Smooth muscle cell (in vitro differentiated cells): ENCODE measurements at regions not wholly inside any gene's neighbourhood (a gene's known extent, or its start where the extent isn't known, plus 50 kb on each side); places are given as distances from the start of the nearest gene placed in this dataset.

Experiments
- DNase-seq: peaks from one replicate; lab custom pipeline; 2025; ENCODE audit not compliant: unreplicated experiment; lab: John Stamatoyannopoulos, UW
- H2AFZ ChIP-seq: fragments of 200-600 bp; sonication (generic); 2 replicates; pipeline ENCODE4 v1.6.0; 2016; ENCODE audit warnings: antibody characterized with exemption, low read depth, mild to moderate bottlenecking
- H3F3A ChIP-seq: fragments of 200-600 bp; sonication (generic); 2 replicates; pipeline ENCODE4 v1.6.0; 2017; ENCODE audit warnings: antibody characterized with exemption, low read depth
- H3K27ac ChIP-seq: fragments of 200-600 bp; sonication (generic); 2 replicates; pipeline ENCODE4 v1.5.1; 2016; ENCODE audit warnings: low read depth, mild to moderate bottlenecking
- H3K27me3 ChIP-seq: fragments of 200-600 bp; sonication (generic); 2 replicates; pipeline ENCODE4 v1.6.1; 2016; ENCODE audit warnings: low read depth, mild to moderate bottlenecking
- H3K36me3 ChIP-seq: fragments of 200-600 bp; sonication (generic); 2 replicates; pipeline ENCODE4 v1.5.1; 2016; ENCODE audit warnings: low read depth
- H3K4me1 ChIP-seq: fragments of 200-600 bp; sonication (generic); 2 replicates; pipeline ENCODE4 v1.5.1; 2016; ENCODE audit warnings: low read depth
- H3K4me2 ChIP-seq: fragments of 200-600 bp; sonication (generic); 2 replicates; pipeline ENCODE4 v1.6.0; 2016; ENCODE audit warnings: mild to moderate bottlenecking
- H3K4me3 ChIP-seq: fragments of 200-600 bp; sonication (generic); 2 replicates; pipeline ENCODE4 v1.5.1; 2016; ENCODE audit warnings: mild to moderate bottlenecking
- H3K79me2 ChIP-seq: fragments of 200-600 bp; sonication (generic); 2 replicates; pipeline ENCODE4 v1.6.0; 2016; ENCODE audit warnings: low read depth, mild to moderate bottlenecking
- H3K9ac ChIP-seq: fragments of 200-600 bp; sonication (generic); 2 replicates; pipeline ENCODE4 v1.6.0; 2016; ENCODE audit warnings: low read depth
- H3K9me3 ChIP-seq: fragments of 200-600 bp; sonication (generic); replicated peaks from 2 replicates; pipeline ENCODE4 v1.5.1; 2016; ENCODE audit warnings: low read depth
- H4K20me1 ChIP-seq: fragments of 200-600 bp; sonication (generic); 2 replicates; pipeline ENCODE4 v1.6.0; 2016; ENCODE audit warnings: low read depth
- WGBS: methylation state at CpG from one replicate; pipeline ENCODE4 v1.1.7; 2016; ENCODE audit warnings: low lambda C conversion rate; 5-methylcytosine and 5-hydroxymethylcytosine counted together
- TF ChIP-seq, protein P1 (sequence below): fragments of 200-600 bp; sonication (generic); IDR thresholded peaks from 2 replicates; pipeline ENCODE4 v1.5.1; 2017; ENCODE audit warnings: borderline replicate concordance, mild to moderate bottlenecking, antibody characterized with exemption; ENCODE audit not compliant: insufficient read depth, poor library complexity, severe bottlenecking

DNA sequence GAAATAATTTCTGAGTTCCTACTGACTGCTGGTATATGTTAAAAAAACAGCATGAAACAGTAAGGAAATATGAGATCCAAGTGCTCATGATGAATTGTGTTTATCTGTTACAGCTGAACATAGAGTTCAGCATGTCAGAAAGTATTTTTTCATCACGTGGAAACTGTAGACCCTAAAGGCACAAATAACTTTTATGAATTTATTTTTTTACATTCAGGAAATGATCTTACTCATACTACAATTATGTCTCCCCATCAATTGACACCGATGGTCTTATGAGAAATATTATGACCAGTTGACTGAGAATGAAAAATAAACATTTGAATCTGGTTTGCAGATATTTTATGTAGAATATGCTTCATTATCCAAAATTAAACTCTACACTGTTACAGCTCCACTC lies 283.1 kb upstream of the SPANXN4 start:
- Histone ChIP-seq H3K27ac (no peak overlapping the region), H3K36me3 (no peaks in the 10 kb centered on the region), H2AFZ (no peak overlapping the region), H4K20me1 (no peaks in the 10 kb centered on the region), H3K4me2 (no peak overlapping the region), H3K4me1 (no peaks in the 10 kb centered on the region), H3K27me3 (no peaks in the 10 kb centered on the region), H3K9ac (no peak overlapping the region), H3K79me2 (no peaks in the 10 kb centered on the region), H3K4me3 (no peak overlapping the region), H3K9me3 (no peaks in the 10 kb centered on the region), H3F3A (no peaks in the 10 kb centered on the region)
- TF ChIP-seq, protein P1, sequence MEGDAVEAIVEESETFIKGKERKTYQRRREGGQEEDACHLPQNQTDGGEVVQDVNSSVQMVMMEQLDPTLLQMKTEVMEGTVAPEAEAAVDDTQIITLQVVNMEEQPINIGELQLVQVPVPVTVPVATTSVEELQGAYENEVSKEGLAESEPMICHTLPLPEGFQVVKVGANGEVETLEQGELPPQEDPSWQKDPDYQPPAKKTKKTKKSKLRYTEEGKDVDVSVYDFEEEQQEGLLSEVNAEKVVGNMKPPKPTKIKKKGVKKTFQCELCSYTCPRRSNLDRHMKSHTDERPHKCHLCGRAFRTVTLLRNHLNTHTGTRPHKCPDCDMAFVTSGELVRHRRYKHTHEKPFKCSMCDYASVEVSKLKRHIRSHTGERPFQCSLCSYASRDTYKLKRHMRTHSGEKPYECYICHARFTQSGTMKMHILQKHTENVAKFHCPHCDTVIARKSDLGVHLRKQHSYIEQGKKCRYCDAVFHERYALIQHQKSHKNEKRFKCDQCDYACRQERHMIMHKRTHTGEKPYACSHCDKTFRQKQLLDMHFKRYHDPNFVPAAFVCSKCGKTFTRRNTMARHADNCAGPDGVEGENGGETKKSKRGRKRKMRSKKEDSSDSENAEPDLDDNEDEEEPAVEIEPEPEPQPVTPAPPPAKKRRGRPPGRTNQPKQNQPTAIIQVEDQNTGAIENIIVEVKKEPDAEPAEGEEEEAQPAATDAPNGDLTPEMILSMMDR: no peak
- no peak for DNase-seq
- 57% methylated on average over 2 of the region's 2 CpGs for WGBS

DNA sequence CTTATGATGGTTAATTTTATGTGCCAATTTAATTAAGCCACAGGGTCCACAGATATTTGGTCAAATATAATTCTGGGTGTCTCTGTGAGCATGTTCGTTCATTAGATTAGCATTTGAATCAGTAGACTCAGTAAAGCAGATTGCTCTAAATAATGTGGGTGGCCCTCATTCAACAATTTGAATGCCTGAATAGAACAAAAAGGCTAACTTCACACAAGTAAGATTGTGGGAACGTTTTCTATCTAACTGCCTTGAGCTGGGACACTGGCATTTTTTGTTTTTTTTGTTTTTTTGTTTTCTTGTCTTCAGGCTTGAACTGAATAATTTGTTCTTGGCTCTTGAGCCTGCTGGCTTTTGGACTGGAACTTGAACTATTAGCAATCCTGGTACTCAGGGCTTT lies 292.4 kb upstream of the SPANXN4 start:
- no peak for DNase-seq
- Histone ChIP-seq H3K4me2 (no peak overlapping the region), H3K79me2 (no peaks in the 10 kb centered on the region), H3K4me3 (no peak overlapping the region), H3K27ac (no peak overlapping the region), H3K36me3 (no peaks in the 10 kb centered on the region), H4K20me1 (no peaks in the 10 kb centered on the region), H3K9ac (no peak overlapping the region), H3F3A (no peaks in the 10 kb centered on the region), H2AFZ (no peak overlapping the region), H3K27me3 (no peaks in the 10 kb centered on the region), H3K4me1 (no peaks in the 10 kb centered on the region), H3K9me3 (no peaks in the 10 kb centered on the region)
- 69% methylated on average over 2 of the region's 2 CpGs for WGBS
- TF ChIP-seq, protein P1: no peak

DNA sequence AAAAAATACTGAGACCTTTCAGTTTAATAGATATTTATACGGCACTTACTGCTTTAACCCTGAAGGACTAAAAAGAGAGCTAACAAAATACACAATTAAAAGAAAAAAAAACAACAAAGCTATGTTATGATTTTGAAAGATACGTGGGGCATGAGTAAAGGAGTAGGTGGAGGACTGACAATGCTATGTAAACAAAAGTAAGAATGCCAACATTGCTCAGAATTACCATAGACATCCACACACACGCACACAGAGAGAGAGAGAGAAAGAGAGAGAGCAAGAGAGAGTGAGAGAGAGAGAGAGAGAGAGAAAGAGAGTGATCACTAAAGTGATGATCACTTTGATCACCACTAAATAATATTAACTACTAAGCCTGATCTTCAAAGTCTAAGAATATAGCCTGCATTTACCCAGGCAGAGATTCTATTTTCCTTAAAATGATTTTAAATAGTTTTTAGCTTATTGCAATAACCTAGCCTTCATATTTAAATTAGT lies 313.9 kb upstream of the SPANXN4 start:
- TF ChIP-seq, protein P1: no peak
- H3K79me2 ChIP-seq: no peaks in the 10 kb centered on the region
- WGBS: 49% methylated on average over 3 of the region's 3 CpGs

DNA sequence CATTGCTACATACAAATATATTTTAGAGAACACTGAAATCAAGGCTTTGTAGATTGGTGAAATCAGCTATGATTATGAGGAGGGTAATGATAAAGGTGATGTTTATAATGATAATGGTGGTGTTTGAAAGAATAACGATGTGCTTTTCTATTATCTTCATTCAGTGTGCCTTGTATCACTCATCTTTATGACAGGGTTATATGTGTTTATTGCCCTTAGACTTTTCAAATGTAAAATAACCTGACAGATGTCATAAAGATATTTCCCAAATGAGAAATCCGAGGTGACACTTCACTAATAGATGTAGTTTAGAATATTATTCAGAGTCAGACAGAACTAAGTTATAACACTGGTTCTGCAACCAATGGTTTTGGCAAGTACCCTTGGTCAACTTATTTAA lies 323.0 kb upstream of the SPANXN4 start:
- no peak overlapping the region for H3K4me2 ChIP-seq
- no peaks in the 10 kb centered on the region for H4K20me1 ChIP-seq
- no peak overlapping the region for H2AFZ ChIP-seq
- TF ChIP-seq, protein P1: no peak
- no peak overlapping the region for H3K9ac ChIP-seq
- H3F3A ChIP-seq: no peaks in the 10 kb centered on the region
- H3K9me3 ChIP-seq: no peaks in the 10 kb centered on the region
- no peaks in the 10 kb centered on the region for H3K27me3 ChIP-seq
- H3K79me2 ChIP-seq: no peaks in the 10 kb centered on the region
- DNase-seq: no peak
- WGBS: 52% methylated on average over 2 of the region's 2 CpGs
- no peaks in the 10 kb centered on the region for H3K36me3 ChIP-seq
- H3K27ac ChIP-seq: no peak overlapping the region
- no peak overlapping the region for H3K4me3 ChIP-seq
- no peaks in the 10 kb centered on the region for H3K4me1 ChIP-seq

More for the DNA sequence above, 313.9 kb upstream of the SPANXN4 start:
- no peaks in the 10 kb centered on the region for H3K9me3 ChIP-seq
- no peaks in the 10 kb centered on the region for H3F3A ChIP-seq
- no peaks in the 10 kb centered on the region for H4K20me1 ChIP-seq
- no peak overlapping the region for H3K4me3 ChIP-seq
- H3K4me2 ChIP-seq: no peak overlapping the region
- H3K4me1 ChIP-seq: no peaks in the 10 kb centered on the region
- H3K27ac ChIP-seq: no peak overlapping the region
- no peaks in the 10 kb centered on the region for H3K36me3 ChIP-seq
- DNase-seq: no peak
- no peaks in the 10 kb centered on the region for H3K27me3 ChIP-seq
- no peak overlapping the region for H3K9ac ChIP-seq
- H2AFZ ChIP-seq: no peak overlapping the region
